Right ventricle myocardium superior (tissue), 1 donor: ENCODE measurements at regions not wholly inside any gene's neighbourhood (a gene's known extent, or its start where the extent isn't known, plus 50 kb on each side); places are given as distances from the start of the nearest gene placed in this dataset.
"Not testable (repeated sequence)": the region's sequence is repeated elsewhere in the genome, so short reads cannot be mapped to it uniquely, and the experiment has no call there.

Experiments
- ATAC-seq: fragments of 200-7000 bp; cut with Tn5 transposase; one replicate; pipeline ENCODE4 v1.9.1; 2020; ENCODE audit warnings: mild to moderate bottlenecking; ENCODE audit not compliant: poor library complexity
- DNase-seq: peaks from one replicate; pipeline ENCODE4 v3.0.0-alpha.2; 2020
- intact Hi-C: fragments of 100-400 bp; cut with DNase I; formaldehyde crosslinking; loops from one replicate; pipeline ENCODE4 v1.11.2; 2022
- donor health status: DM: no; HTN: yes; CAD: no; lungs with severe emphysema.

DNA sequence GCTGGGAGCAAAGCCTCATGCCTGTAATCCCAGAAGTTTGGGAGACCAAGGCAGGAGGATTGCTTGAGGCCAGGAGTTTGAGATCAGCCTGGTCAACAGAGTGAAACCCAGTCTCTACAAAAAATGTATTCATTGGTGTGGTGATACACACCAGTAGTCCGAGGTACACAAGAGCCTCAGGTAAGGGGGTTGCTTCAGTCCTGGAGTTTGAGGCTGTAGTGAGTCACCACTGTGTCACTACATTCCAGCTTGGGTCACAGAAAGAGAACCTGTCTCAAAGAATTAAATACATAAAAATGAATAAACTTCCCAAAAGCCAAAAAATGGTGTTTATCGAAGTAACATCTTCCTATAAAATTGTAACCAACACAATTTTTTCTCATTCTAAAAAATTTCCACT lies 568.1 kb upstream of the LINC00305 start:
- DNase-seq (no peak), ATAC-seq (no peak)
- intact Hi-C loops, result no loop called here

DNA sequence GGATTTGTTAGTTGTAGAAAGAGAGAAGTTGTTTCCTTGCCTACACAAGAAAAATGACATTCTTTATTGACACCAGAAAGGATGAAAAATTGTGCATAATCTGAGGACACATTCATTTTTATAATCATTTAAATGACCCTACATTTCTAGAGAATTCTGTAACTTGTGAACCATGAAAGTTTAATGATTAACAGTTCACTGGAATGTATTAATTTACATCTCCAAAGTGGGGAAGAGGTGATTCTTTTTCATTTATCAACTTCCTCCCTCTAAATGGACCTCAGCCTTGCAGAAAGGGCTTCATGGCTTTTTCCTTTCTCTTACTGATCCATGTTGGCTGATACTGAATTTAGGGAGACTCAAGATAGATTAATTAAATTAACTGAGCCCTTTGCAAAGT lies 565.2 kb upstream of the LINC00305 start:
- ATAC-seq (no peak), DNase-seq (no peak)
- intact Hi-C loops, result no loop called here

DNA sequence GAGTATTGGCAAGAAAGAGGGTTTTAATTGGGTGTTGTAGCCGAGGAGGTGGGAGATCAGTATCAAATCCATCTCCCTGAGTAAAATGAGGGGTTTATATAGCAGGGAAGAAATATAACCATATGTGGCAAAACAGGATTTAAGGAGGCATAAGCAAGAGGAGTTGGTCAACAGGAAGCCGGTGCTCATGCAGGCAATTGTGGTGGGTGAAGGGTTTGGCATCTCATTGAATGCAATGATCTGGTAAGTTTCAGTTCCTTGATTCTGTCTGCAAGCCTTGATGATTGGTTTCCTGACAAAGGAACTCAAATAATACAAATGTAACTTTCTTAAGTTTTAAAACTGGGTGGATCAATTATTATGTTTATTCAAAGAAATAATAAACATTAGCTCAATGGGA lies 564.4 kb upstream of the LINC00305 start:
- no peak for DNase-seq
- ATAC-seq, result no peak
- intact Hi-C loops, result no loop called here

GRCh38 chr18:64712035-64712434 lies 563.1 kb upstream of the LINC00305 start:
- no peak for ATAC-seq
- intact Hi-C loops, result no loop called here
- no peak for DNase-seq

GRCh38 chr18:64710105-64710861 lies 561.4 kb upstream of the LINC00305 start:
- no peak for DNase-seq
- intact Hi-C loops, result no loop called here
- ATAC-seq, result no peak

DNA sequence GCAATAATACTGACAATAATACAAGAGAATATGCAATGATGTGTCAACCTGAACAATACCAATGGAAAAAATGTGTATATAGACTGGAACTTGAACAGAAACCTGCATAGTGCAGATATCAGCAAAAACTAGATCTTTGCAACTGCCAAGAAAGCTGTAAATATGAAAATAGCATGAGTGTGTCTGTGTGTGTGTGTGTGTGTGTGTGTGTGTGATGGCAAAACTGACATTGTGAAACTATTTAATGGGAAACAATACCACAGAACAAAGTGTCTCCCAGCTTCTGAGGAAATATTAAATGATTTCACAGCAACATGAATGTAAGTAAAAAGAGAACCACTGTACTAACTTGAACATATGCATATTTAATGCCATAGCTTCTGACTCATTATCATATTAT lies 558.2 kb upstream of the LINC00305 start:
- intact Hi-C loops, result no loop called here
- no peak for DNase-seq
- no peak for ATAC-seq

DNA sequence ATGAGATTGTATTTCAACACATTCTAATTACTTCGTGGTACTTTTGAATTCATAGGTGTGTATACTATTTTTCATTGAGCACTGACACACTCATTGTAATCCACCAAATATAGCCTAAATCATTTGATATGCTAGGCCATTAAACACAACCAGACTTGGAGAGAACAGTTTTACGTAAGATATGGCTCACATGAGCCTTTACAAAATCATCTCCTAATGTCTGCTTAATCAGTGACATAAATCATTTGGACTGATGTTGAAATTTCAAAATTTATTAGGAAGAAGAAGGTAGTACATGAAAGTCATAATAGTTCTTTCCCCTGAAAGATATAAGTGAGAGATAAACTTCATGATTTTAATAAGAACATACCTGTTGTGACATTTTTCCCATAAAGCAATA lies 550.2 kb upstream of the LINC00305 start:
- DNase-seq (no peak), ATAC-seq (no peak)
- intact Hi-C loops, result no loop called here

- intact Hi-C loops, result no loop called here
- no peak for ATAC-seq
Observed at GRCh38 chr18:64695851-64696553, 547.1 kb upstream of the LINC00305 start.

GRCh38 chr18:64693766-64694165 lies 544.9 kb upstream of the LINC00305 start:
- intact Hi-C loops, result no loop called here
- ATAC-seq (no peak), DNase-seq (no peak)

More at GRCh38 chr18:64695851-64696553, 547.1 kb upstream of the LINC00305 start:
- no peak for DNase-seq

- intact Hi-C loops, result no loop called here
- ATAC-seq, result no peak
- no peak for DNase-seq
Observed at GRCh38 chr18:64692826-64693225, 543.9 kb upstream of the LINC00305 start.

DNA sequence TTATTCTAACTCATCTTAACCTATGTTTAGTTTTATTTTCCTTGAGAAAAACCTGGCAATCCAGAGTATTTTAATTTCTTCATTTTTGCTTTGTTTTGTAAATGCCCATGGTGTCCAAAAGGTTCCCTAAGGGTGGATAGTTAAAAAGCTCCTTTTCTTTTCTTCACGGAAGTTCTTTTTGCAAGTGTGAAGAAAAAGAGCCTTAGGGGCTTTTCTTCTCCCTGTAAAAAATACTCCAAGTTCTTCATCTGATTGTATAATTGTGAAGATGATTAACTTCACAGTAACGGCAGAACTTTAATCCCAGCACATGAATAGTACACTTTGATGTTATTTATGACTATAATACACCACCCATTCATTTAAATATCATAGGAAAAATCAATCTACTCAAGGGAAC lies 530.2 kb upstream of the LINC00305 start:
- ATAC-seq (no peak), DNase-seq (no peak)
- intact Hi-C loops, result no loop called here

DNA sequence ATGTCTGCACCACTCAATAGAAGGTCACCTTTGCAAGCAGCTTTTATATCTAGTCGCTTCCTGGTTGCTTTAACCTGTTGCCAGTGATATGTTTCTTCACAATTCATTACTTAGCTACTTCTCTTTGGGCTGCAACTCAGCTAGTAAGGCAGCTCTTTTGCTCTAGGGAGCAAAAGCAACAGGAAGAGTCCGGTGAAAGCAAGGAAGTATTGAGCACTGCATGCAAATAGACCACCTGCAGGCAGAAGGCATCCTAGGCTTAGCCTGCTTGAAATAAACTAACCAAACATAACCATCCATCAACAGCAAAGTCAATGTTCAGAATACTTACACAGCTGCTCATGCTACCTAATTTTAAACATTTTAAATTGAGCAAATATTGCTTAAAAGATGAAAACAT lies 529.2 kb upstream of the LINC00305 start:
- intact Hi-C loops, result no loop called here
- no peak for DNase-seq
- no peak for ATAC-seq

DNA sequence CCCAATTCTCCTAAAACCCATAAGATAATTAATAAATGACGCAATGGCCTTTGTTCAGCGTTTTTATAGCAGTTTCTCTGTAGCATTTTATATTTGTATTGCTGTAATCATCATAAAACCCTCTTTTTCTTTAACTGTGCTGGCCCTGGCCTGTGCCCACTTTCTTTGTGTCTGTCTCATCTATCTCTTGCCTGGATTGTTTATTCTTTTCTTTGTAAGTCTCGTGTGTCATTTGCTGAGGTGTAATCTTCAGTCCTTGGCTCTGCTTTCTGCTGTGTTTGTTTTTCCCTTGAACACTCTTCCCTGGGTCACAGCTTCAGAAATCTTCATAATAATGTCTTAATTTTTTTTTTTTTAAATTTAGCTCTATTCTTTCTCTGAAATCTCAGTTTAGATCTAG lies 525.8 kb upstream of the LINC00305 start:
- ATAC-seq (no peak), DNase-seq (no peak)
- intact Hi-C loops, result no loop called here

DNA sequence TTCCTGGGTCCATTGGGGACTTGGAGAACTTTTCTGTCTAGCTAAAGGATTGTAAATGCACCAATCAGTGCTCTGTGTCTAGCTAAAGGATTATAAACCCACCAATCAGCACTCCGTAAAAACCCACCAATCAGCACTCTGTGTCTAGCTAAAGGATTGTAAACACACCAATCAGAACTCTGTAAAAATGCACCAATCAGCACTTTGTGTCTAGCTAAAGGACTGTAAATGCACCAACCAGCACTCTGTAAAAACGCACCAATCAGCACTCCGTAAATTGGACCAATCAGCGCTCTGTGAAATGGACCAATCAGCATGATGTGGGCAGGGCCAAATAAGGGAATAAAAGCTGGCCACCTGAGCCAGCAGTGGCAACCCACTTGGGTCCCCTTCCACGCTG lies 522.4 kb upstream of the LINC00305 start:
- intact Hi-C loops, DNase-seq, ATAC-seq: not testable (repeated sequence)

DNA sequence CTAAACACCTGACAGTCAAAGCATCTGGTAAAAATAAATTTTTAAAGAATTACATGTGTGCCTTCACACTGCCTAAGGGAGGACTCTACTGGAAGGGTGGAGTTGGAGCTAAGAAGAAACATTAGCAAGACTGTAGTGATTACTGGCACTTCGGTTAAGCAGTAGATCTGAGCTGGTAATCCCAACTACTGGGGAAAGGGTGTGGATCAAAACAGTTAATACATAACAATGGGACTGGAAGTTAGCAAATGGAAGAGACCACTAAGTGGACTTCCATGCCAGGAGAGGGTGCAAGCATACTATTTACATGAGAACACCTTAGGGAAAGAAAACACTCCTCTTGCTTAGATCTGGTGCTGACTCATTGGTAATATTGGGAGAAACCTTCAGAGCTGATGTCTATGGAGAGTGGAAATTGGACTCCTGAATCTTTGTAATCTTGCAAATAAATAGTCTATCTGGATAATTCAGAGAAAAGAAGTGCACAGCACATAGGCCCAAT lies 519.6 kb upstream of the LINC00305 start:
- ATAC-seq, result no peak
- DNase-seq, result no peak
- intact Hi-C loops, result no loop called here

GRCh38 chr18:64663086-64663485 lies 514.2 kb upstream of the LINC00305 start:
- ATAC-seq (no peak), DNase-seq (no peak)
- intact Hi-C loops, result no loop called here

DNA sequence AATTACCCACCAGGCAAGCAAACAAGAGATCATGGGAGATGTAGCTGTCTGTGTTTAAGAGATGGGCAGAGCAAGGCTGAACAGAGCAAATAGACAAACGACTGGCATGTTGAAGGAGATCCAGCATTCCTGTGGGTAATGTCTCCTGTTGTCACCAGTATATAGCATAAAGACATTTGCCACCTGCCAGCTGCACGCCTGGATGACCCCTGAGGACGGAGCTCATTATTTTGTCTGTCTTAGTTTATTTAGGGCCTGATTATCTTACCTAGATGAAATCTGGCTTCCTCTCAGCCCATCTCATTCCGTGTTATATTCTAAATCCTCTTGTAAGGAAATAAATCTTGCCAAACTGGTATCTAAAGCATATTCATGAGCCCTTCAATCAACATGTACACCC lies 510.3 kb upstream of the LINC00305 start:
- intact Hi-C loops, result no loop called here
- DNase-seq, result no peak
- no peak for ATAC-seq

GRCh38 chr18:64653068-64653467 lies 504.2 kb upstream of the LINC00305 start:
- DNase-seq (no peak), ATAC-seq (no peak)
- intact Hi-C loops, result no loop called here

- DNase-seq (no peak), ATAC-seq (no peak)
- intact Hi-C loops, result no loop called here
Observed at GRCh38 chr18:64650068-64650467, 501.2 kb upstream of the LINC00305 start.

DNA sequence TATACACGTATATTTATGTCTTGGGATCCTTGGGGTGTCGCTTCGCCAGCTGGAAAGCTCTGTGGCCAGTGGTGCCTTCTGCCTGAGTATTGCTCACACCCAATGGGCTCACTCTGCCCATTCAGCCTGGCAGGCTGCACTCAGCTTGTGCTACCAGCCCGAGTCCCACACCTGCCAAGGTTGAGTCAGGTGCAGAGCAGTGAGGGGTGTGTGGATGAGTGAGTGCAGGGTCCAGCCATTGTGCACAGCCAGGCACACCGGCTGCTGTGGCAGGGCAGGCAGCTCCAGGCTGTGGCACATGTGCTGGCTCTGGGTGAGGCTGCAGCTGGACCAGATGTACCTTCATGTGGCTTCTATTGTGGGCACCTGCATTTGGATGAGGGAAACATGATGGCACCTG lies 496.9 kb upstream of the LINC00305 start:
- ATAC-seq, result no peak
- intact Hi-C loops, result no loop called here

More for the DNA sequence above, 496.9 kb upstream of the LINC00305 start:
- DNase-seq, result no peak
